ENCODE measurements at regions not wholly inside any gene's neighbourhood (a gene's known extent, or its start where the extent isn't known, plus 50 kb on each side); places are given as distances from the start of the nearest gene placed in this dataset.

- no peak overlapping the region for H3K4me3 ChIP-seq
- H3K9me3 ChIP-seq: no peaks in the 10 kb centered on the region
- peaks cover 0 to 3% (median 0%) of the 10 kb centered on the region in 4 donors for H3K4me1 ChIP-seq
- no peak for DNase-seq
- in situ Hi-C loops (cut with MboI; ENCODE audit: low pct_ligation_motif_present in 1 of 4, low pct_unique_long_range_greater_than_20kb in 1 of 4, low sequenced_read_pairs in 3 of 4) (loop anchor here in 1 of 4 donors (25.0 kb wide), 1 partner anchor 486 kb away; no protein-coding TSS in a partner anchor), intact Hi-C loops (cut with DNase I; ENCODE audit: low total_unique reads) (no loop called here)
- TF ChIP-seq POLR2AphosphoS5 (IDR thresholded peaks at IDR 0.05) (no peak), EP300 (IDR thresholded peaks at IDR 0.05; ENCODE audit: low read depth) (no peak), CTCF (IDR thresholded peaks at IDR 0.05) (no peak), POLR2A (IDR thresholded peaks at IDR 0.05) (no peak)
- WGBS, 2 donors (ENCODE audit: low coverage in 1 of 2): 63% methylated on average over 4 of the region's 4 CpGs; no CpG with 5 or more reads in 1 of the 2 donors
- no peaks in the 10 kb centered on the region for H3K36me3 ChIP-seq
- no peak overlapping the region for H3K27ac ChIP-seq
- no peaks in the 10 kb centered on the region for H3K27me3 ChIP-seq
Observed at GRCh38 chr14:55850825-55851241, 267.4 kb upstream of the PELI2 start.

GRCh38 chr14:55851301-55851700 lies 266.9 kb upstream of the PELI2 start:
- no peak for TF ChIP-seq POLR2A (IDR thresholded peaks at IDR 0.05)
- TF ChIP-seq EP300 (IDR thresholded peaks at IDR 0.05; ENCODE audit: low read depth): no peak
- TF ChIP-seq CTCF (IDR thresholded peaks at IDR 0.05): no peak
- TF ChIP-seq POLR2AphosphoS5 (IDR thresholded peaks at IDR 0.05): no peak

GRCh38 chr14:55851961-55852360 lies 266.2 kb upstream of the PELI2 start:
- no peak overlapping the region for H3K4me3 ChIP-seq
- DNase-seq: no peak
- H3K27ac ChIP-seq: no peak overlapping the region
- intact Hi-C loops (cut with DNase I; ENCODE audit: low total_unique reads): no loop called here
- H3K9me3 ChIP-seq: no peaks in the 10 kb centered on the region
- no peaks in the 10 kb centered on the region for H3K36me3 ChIP-seq
- WGBS, 2 donors (ENCODE audit: low coverage in 1 of 2): 84 to 88% methylated on average over 1 to 2 of the region's 2 CpGs
- no peak for TF ChIP-seq CTCF (IDR thresholded peaks at IDR 0.05)
- TF ChIP-seq POLR2A (IDR thresholded peaks at IDR 0.05): no peak
- TF ChIP-seq POLR2AphosphoS5 (IDR thresholded peaks at IDR 0.05): no peak
- TF ChIP-seq EP300 (IDR thresholded peaks at IDR 0.05; ENCODE audit: low read depth): no peak
- H3K4me1 ChIP-seq: peaks cover 0 to 3% (median 0%) of the 10 kb centered on the region in 4 donors
- in situ Hi-C loops (cut with MboI; ENCODE audit: low pct_ligation_motif_present in 1 of 4, low pct_unique_long_range_greater_than_20kb in 1 of 4, low sequenced_read_pairs in 3 of 4): loop anchor here in 1 of 4 donors (25.0 kb wide), 1 partner anchor 485 kb away; no protein-coding TSS in a partner anchor
- H3K27me3 ChIP-seq: no peaks in the 10 kb centered on the region

More at GRCh38 chr14:55851301-55851700, 266.9 kb upstream of the PELI2 start:
- Histone ChIP-seq H3K27me3 (no peaks in the 10 kb centered on the region), H3K27ac (no peak overlapping the region), H3K9me3 (no peaks in the 10 kb centered on the region), H3K4me3 (no peak overlapping the region), H3K4me1 (peaks cover 0 to 3% (median 0%) of the 10 kb centered on the region in 4 donors), H3K36me3 (no peaks in the 10 kb centered on the region)
- WGBS, 2 donors (ENCODE audit: low coverage in 1 of 2): 49 to 50% methylated on average over 1 to 2 of the region's 2 CpGs
- in situ Hi-C loops (cut with MboI; ENCODE audit: low pct_ligation_motif_present in 1 of 4, low pct_unique_long_range_greater_than_20kb in 1 of 4, low sequenced_read_pairs in 3 of 4): loop anchor here in 1 of 4 donors (25.0 kb wide), 1 partner anchor 486 kb away; no protein-coding TSS in a partner anchor
- DNase-seq: no peak
- intact Hi-C loops (cut with DNase I; ENCODE audit: low total_unique reads): no loop called here

GRCh38 chr14:55855751-55856150 lies 262.5 kb upstream of the PELI2 start:
- TF ChIP-seq CTCF (IDR thresholded peaks at IDR 0.05) (no peak), EP300 (IDR thresholded peaks at IDR 0.05; ENCODE audit: low read depth) (no peak), POLR2A (IDR thresholded peaks at IDR 0.05) (no peak), POLR2AphosphoS5 (IDR thresholded peaks at IDR 0.05) (no peak)
- H3K36me3 ChIP-seq: no peaks in the 10 kb centered on the region
- no peak overlapping the region for H3K4me3 ChIP-seq
- peaks cover 0 to 3% of the 10 kb centered on the region in 2 donors for H3K9me3 ChIP-seq
- WGBS, 2 donors (ENCODE audit: low coverage in 1 of 2): 66 to 74% methylated on average over 2 of the region's 2 CpGs
- peaks cover 0 to under 1% (median 0%) of the 10 kb centered on the region in 4 donors for H3K4me1 ChIP-seq
- no peaks in the 10 kb centered on the region for H3K27me3 ChIP-seq
- in situ Hi-C loops (cut with MboI; ENCODE audit: low pct_ligation_motif_present in 1 of 4, low pct_unique_long_range_greater_than_20kb in 1 of 4, low sequenced_read_pairs in 3 of 4): loop anchor here in 1 of 4 donors (25.0 kb wide), 1 partner anchor 482 kb away; no protein-coding TSS in a partner anchor
- intact Hi-C loops (cut with DNase I; ENCODE audit: low total_unique reads): no loop called here
- H3K27ac ChIP-seq: no peak overlapping the region
- DNase-seq: no peak
